ENCODE measurements at regions not wholly inside any gene's neighbourhood (a gene's known extent, or its start where the extent isn't known, plus 50 kb on each side); places are given as distances from the start of the nearest gene placed in this dataset.

DNA sequence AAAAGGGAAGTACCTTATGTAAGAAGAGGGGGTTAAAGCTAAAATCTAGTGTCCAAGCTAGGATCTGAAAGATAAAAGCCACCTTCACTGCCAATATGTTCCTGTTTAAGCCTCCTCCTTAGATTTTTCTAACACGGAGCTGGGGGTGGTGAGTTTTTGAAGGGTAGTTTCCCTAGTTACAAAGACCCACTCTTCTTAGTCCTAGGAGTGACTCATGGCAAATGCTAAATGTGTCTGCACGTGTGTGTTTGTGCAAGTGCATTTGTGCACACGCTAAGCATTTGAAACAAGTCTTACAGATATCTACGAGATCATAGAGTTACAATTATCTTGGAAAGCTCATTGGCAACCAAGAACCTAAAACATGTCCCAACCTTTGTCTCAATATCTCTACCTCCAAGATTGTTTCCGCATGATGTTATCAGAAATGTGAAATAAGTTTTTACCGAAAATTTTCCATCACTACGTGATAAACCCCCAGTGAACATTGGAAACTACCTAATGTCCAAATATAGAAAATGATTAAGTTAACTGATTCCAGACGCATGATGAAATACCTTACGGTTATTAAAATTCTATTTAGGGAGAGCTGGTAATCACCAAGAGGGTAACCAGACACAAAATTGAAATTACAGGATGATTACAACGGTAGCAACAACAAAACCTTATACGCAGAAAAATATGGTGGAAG is 78.0 kb upstream of the HRH2 start:
- Histone ChIP-seq H3K9me3 (ENCODE audit: insufficient read depth, low read depth) (no peaks in the 10 kb centered on the region), H3K9me2 (ENCODE audit: insufficient read depth) (no peaks in the 10 kb centered on the region), H3K4me3 (no peak overlapping the region), H3K79me2 (ENCODE audit: low read depth) (no peaks in the 10 kb centered on the region), H4K20me1 (ENCODE audit: insufficient read depth) (no peaks in the 10 kb centered on the region), H3F3A (ENCODE audit: insufficient read depth, low read depth) (no peaks in the 10 kb centered on the region), H3K27ac (no peak overlapping the region), H3K27me3 (ENCODE audit: insufficient read depth, low read depth) (peaks cover 92% of the 10 kb centered on the region), H2AFZ (no peak overlapping the region), H3K4me1 (replicated peaks; ENCODE audit: insufficient read depth) (no peaks in the 10 kb centered on the region), H3K36me3 (ENCODE audit: low read depth) (no peaks in the 10 kb centered on the region), H3K4me2 (no peak overlapping the region)
- DNase-seq = no peak
- TF ChIP-seq, protein P1, sequence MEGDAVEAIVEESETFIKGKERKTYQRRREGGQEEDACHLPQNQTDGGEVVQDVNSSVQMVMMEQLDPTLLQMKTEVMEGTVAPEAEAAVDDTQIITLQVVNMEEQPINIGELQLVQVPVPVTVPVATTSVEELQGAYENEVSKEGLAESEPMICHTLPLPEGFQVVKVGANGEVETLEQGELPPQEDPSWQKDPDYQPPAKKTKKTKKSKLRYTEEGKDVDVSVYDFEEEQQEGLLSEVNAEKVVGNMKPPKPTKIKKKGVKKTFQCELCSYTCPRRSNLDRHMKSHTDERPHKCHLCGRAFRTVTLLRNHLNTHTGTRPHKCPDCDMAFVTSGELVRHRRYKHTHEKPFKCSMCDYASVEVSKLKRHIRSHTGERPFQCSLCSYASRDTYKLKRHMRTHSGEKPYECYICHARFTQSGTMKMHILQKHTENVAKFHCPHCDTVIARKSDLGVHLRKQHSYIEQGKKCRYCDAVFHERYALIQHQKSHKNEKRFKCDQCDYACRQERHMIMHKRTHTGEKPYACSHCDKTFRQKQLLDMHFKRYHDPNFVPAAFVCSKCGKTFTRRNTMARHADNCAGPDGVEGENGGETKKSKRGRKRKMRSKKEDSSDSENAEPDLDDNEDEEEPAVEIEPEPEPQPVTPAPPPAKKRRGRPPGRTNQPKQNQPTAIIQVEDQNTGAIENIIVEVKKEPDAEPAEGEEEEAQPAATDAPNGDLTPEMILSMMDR (conservative IDR thresholded peaks at IDR 0.05) = no peak
- TF ChIP-seq EZH2 (IDR thresholded peaks at IDR 0.05; ENCODE audit: low read depth) = no peak
- CTCF ChIA-PET = no interaction called here
- POLR2A ChIA-PET (ENCODE audit: unreplicated experiment) = no interaction called here
- BruUV-seq (replicated peaks) = no TSS peak
- intact Hi-C loops (cut with micrococcal nuclease; ENCODE audit: unreplicated experiment) = no loop called here

DNA sequence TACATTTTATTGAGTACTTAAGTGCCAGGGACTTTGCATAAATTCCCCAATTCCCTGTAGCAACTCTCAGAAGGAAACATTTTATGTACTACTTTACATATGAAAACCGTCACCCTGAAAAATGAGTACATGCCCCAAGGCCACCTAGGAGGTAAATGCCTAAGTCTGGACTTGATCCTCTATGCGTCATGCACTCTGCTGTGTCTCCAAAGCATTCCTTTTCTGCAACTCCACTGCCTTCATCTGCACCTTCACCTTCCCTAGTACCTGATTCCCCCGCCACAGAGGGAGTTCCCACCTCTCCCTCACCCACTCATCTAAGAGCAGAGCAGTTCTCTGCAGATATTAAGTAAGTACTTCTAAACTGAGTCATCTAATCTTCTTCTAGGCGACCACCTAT is 75.2 kb upstream of the HRH2 start:
- Histone ChIP-seq H2AFZ (no peak overlapping the region), H3K4me2 (no peak overlapping the region), H4K20me1 (ENCODE audit: insufficient read depth) (no peaks in the 10 kb centered on the region), H3K4me3 (no peak overlapping the region), H3K4me1 (replicated peaks; ENCODE audit: insufficient read depth) (no peaks in the 10 kb centered on the region), H3K9me3 (ENCODE audit: insufficient read depth, low read depth) (no peaks in the 10 kb centered on the region), H3K27me3 (ENCODE audit: insufficient read depth, low read depth) (peaks cover 90% of the 10 kb centered on the region), H3K79me2 (ENCODE audit: low read depth) (no peaks in the 10 kb centered on the region), H3K36me3 (ENCODE audit: low read depth) (no peaks in the 10 kb centered on the region), H3F3A (ENCODE audit: insufficient read depth, low read depth) (no peaks in the 10 kb centered on the region), H3K9me2 (ENCODE audit: insufficient read depth) (no peaks in the 10 kb centered on the region), H3K27ac (no peak overlapping the region)
- no peak for TF ChIP-seq EZH2 (IDR thresholded peaks at IDR 0.05; ENCODE audit: low read depth)
- TF ChIP-seq, protein P1 (conservative IDR thresholded peaks at IDR 0.05) = no peak
- no TSS peak for BruUV-seq (replicated peaks)
- no peak for DNase-seq
- ChIA-PET POLR2A (ENCODE audit: unreplicated experiment) (no interaction called here), CTCF (no interaction called here)
- intact Hi-C loops (cut with micrococcal nuclease; ENCODE audit: unreplicated experiment) = no loop called here

DNA sequence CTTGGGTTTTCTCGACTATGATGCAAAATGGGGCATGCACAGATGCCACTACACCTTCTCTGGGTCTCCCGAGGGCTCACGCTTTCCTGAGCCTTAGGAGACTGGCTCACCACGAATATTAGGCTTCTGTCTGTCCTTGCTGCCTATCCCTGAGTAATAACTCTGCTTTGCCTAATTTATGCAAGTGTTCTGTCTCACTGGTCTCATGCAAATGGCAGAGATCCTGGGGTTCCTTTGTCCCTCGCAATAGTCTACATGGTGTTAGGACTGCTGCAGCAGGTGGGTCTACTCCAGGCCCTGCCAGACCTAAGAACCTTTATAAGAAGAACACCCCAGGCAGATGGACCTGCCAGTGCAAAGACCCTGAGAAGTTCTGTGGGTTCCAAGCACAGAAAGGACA is 72.3 kb upstream of the HRH2 start:
- TF ChIP-seq, protein P1 (conservative IDR thresholded peaks at IDR 0.05) = no peak
- TF ChIP-seq EZH2 (IDR thresholded peaks at IDR 0.05; ENCODE audit: low read depth) = no peak
- Histone ChIP-seq H3K9me3 (ENCODE audit: insufficient read depth, low read depth) (no peaks in the 10 kb centered on the region), H4K20me1 (ENCODE audit: insufficient read depth) (no peaks in the 10 kb centered on the region), H3K9me2 (ENCODE audit: insufficient read depth) (no peaks in the 10 kb centered on the region), H3K4me3 (no peak overlapping the region), H3F3A (ENCODE audit: insufficient read depth, low read depth) (no peaks in the 10 kb centered on the region), H3K4me1 (replicated peaks; ENCODE audit: insufficient read depth) (no peaks in the 10 kb centered on the region), H3K4me2 (no peak overlapping the region), H3K27ac (no peak overlapping the region), H3K27me3 (ENCODE audit: insufficient read depth, low read depth) (peaks cover 88% of the 10 kb centered on the region), H3K36me3 (ENCODE audit: low read depth) (no peaks in the 10 kb centered on the region), H3K79me2 (ENCODE audit: low read depth) (no peaks in the 10 kb centered on the region), H2AFZ (no peak overlapping the region)
- POLR2A ChIA-PET (ENCODE audit: unreplicated experiment) = no interaction called here
- CTCF ChIA-PET = no interaction called here
- intact Hi-C loops (cut with micrococcal nuclease; ENCODE audit: unreplicated experiment) = no loop called here
- BruUV-seq (replicated peaks) = no TSS peak
- no peak for DNase-seq

Data from PC-9 (cell line).